ENCODE measurements at regions not wholly inside any gene's neighbourhood (a gene's known extent, or its start where the extent isn't known, plus 50 kb on each side); places are given as distances from the start of the nearest gene placed in this dataset.

DNA sequence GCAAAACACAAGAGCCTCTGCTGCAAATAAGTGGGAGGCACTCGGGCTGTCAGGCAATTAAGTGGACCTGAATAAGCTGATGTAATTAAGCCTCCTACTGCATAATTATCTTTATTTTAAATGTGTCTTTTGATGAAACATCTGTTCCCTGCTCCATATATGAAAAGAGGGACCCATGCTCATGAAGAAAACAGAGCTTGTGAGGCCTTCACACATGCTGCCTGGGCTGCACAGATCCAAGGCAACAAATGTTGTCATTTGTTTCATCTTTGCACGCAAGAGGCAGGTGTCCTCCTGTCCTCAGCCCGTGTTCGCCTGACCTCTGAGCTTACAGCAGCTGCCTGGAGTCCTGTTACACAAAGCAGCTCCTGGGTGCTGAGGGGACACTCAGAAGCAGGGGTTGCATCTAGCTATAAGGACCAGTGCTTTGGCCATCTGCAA is 381.1 kb downstream of the ZNF608 start:
- intact Hi-C loops (cut with micrococcal nuclease) = no loop called here
- Histone ChIP-seq H3K27me3 (ENCODE audit: control insufficient read depth in 2 of 2, insufficient read depth in 2 of 2, low read length in 2 of 2) (no peaks in the 10 kb centered on the region), H4K20me1 (replicated peaks; ENCODE audit: control insufficient read depth, extremely low read depth, insufficient read depth, low read length) (no peaks in the 10 kb centered on the region), H3K4me3 (replicated peaks in 1 of 3; ENCODE audit: insufficient read depth in 1 of 3, low read depth in 1 of 3, low read length in 3 of 3) (no peak overlapping the region), H3K27ac (ENCODE audit: insufficient read depth, low read depth, low read length) (no peak overlapping the region), H2AFZ (ENCODE audit: low read depth, low read length) (no peak overlapping the region), H3K4me1 (ENCODE audit: control insufficient read depth, extremely low read depth, insufficient read depth, low read length) (no peaks in the 10 kb centered on the region), H3K4me2 (ENCODE audit: insufficient read depth, low read length) (no peak overlapping the region), H3K36me3 (ENCODE audit: control insufficient read depth in 2 of 2, extremely low read depth in 1 of 2, insufficient read depth in 2 of 2, low read length in 2 of 2) (no peaks in the 10 kb centered on the region), H3K9me3 (replicated peaks; ENCODE audit: control insufficient read depth, insufficient read depth, low read length) (no peaks in the 10 kb centered on the region), H3K79me2 (ENCODE audit: control insufficient read depth, insufficient read depth, low read length) (no peaks in the 10 kb centered on the region), H3K9me1 (replicated peaks; ENCODE audit: control insufficient read depth, extremely low read depth, insufficient read depth, low read length) (no peaks in the 10 kb centered on the region), H3K9ac (replicated peaks; ENCODE audit: extremely low read depth, insufficient read depth, low read length) (no peak overlapping the region)
- FAIRE-seq = no peak
- dilution Hi-C loops (cut with MboI; ENCODE audit: extremely low pct_ligation_motif_present, low sequenced_read_pairs) = no loop called here
- BruUV-seq (replicated peaks) = no TSS peak
- no peak for TF ChIP-seq GATA2 (IDR thresholded peaks at IDR 0.05; ENCODE audit: insufficient read depth, insufficient read length, low read depth, low read length)
- TF ChIP-seq MYC (IDR thresholded peaks at IDR 0.05; ENCODE audit: low read depth, low read length) = no peak
- TF ChIP-seq POLR2AphosphoS5 (IDR thresholded peaks at IDR 0.05; ENCODE audit: insufficient read depth, low read depth, low read length) = no peak
- no peak for TF ChIP-seq JUN (IDR thresholded peaks at IDR 0.05; ENCODE audit: borderline replicate concordance, insufficient read depth, insufficient read length, low read depth)
- no peak for TF ChIP-seq CTCF (IDR thresholded peaks at IDR 0.05; ENCODE audit: extremely low read depth in 1 of 2, insufficient read depth in 1 of 2, low read depth in 1 of 2, low read length in 2 of 2)
- no peak for TF ChIP-seq FOS (IDR thresholded peaks at IDR 0.05; ENCODE audit: borderline replicate concordance, insufficient read depth, low read length)
- no peak for TF ChIP-seq EZH2 (IDR thresholded peaks at IDR 0.05; ENCODE audit: borderline replicate concordance, low read depth, low read length, severe bottlenecking)
- TF ChIP-seq POLR2A (IDR thresholded peaks at IDR 0.05; ENCODE audit: low read depth, low read length) = no peak
- no peak for TF ChIP-seq MAX (IDR thresholded peaks at IDR 0.05; ENCODE audit: insufficient read depth, insufficient read length)
- CTCF ChIA-PET = interaction anchor here (0.6 kb wide), 1 partner anchor 126 kb away, joined by 3 read pairs; no protein-coding TSS in a partner anchor
- POLR2A ChIA-PET = no interaction called here
- DNase-seq (ENCODE audit: low read depth, low spot score) = no peak

Data from endothelial cell of umbilical vein (primary cell).